ENCODE measurements at regions not wholly inside any gene's neighbourhood (a gene's known extent, or its start where the extent isn't known, plus 50 kb on each side); places are given as distances from the start of the nearest gene placed in this dataset.
"Not testable (repeated sequence)": the region's sequence is repeated elsewhere in the genome, so short reads cannot be mapped to it uniquely, and the experiment has no call there.

- intact Hi-C loops (cut with DNase I), result no loop called here
- no peak for DNase-seq (ENCODE audit: low spot score)
These were observed 1286.6 kb upstream of the ALCAM start for GRCh38 chr3:104080088-104080626.

GRCh38 chr3:104088738-104089137, 1278.0 kb upstream of the ALCAM start:
- intact Hi-C loops (cut with DNase I), result no loop called here
- no peak for DNase-seq (ENCODE audit: low spot score)

GRCh38 chr3:104089987-104090386, 1276.7 kb upstream of the ALCAM start:
- DNase-seq (ENCODE audit: low spot score); intact Hi-C loops (cut with DNase I): not testable (repeated sequence)

- no peak for DNase-seq (ENCODE audit: low spot score)
- intact Hi-C loops (cut with DNase I), result no loop called here
These were observed 1265.0 kb upstream of the ALCAM start for GRCh38 chr3:104101736-104102135.

- intact Hi-C loops (cut with DNase I), result no loop called here
- no peak for DNase-seq (ENCODE audit: low spot score)
These were observed 1264.3 kb upstream of the ALCAM start for GRCh38 chr3:104102386-104102785.

- no peak for DNase-seq (ENCODE audit: low spot score)
- intact Hi-C loops (cut with DNase I), result no loop called here
These were observed 1260.4 kb upstream of the ALCAM start for GRCh38 chr3:104106276-104106675.

GRCh38 chr3:104108522-104108921, 1258.2 kb upstream of the ALCAM start:
- DNase-seq (ENCODE audit: low spot score), result no peak
- intact Hi-C loops (cut with DNase I), result no loop called here

GRCh38 chr3:104126463-104126862, 1240.2 kb upstream of the ALCAM start:
- no peak for DNase-seq (ENCODE audit: low spot score)
- intact Hi-C loops (cut with DNase I), result no loop called here

GRCh38 chr3:104126864-104127553, 1239.7 kb upstream of the ALCAM start:
- DNase-seq (ENCODE audit: low spot score), result no peak
- intact Hi-C loops (cut with DNase I), result no loop called here

GRCh38 chr3:104127830-104128229, 1238.9 kb upstream of the ALCAM start:
- intact Hi-C loops (cut with DNase I), result no loop called here
- DNase-seq (ENCODE audit: low spot score), result no peak

- DNase-seq (ENCODE audit: low spot score), result no peak
These were observed 1233.9 kb upstream of the ALCAM start for GRCh38 chr3:104132566-104133403.

GRCh38 chr3:104133630-104134029, 1233.1 kb upstream of the ALCAM start:
- intact Hi-C loops (cut with DNase I), result no loop called here
- no peak for DNase-seq (ENCODE audit: low spot score)

More at GRCh38 chr3:104132566-104133403, 1233.9 kb upstream of the ALCAM start:
- intact Hi-C loops (cut with DNase I), result no loop called here

- intact Hi-C loops (cut with DNase I), result no loop called here
- no peak for DNase-seq (ENCODE audit: low spot score)
These were observed 1229.6 kb upstream of the ALCAM start for GRCh38 chr3:104137116-104137515.

GRCh38 chr3:104145164-104145563, 1221.5 kb upstream of the ALCAM start:
- intact Hi-C loops (cut with DNase I), result no loop called here
- no peak for DNase-seq (ENCODE audit: low spot score)

- DNase-seq (ENCODE audit: low spot score), result no peak
- intact Hi-C loops (cut with DNase I), result no loop called here
These were observed 1217.6 kb upstream of the ALCAM start for GRCh38 chr3:104149154-104149553.

- intact Hi-C loops (cut with DNase I), result no loop called here
- DNase-seq (ENCODE audit: low spot score), result no peak
These were observed 1216.0 kb upstream of the ALCAM start for GRCh38 chr3:104150724-104151123.

GRCh38 chr3:104154896-104155295, 1211.8 kb upstream of the ALCAM start:
- no peak for DNase-seq (ENCODE audit: low spot score)
- intact Hi-C loops (cut with DNase I), result no loop called here

- intact Hi-C loops (cut with DNase I), result no loop called here
- DNase-seq (ENCODE audit: low spot score), result no peak
These were observed 1200.8 kb upstream of the ALCAM start for GRCh38 chr3:104165866-104166265.

- no peak for DNase-seq (ENCODE audit: low spot score)
- intact Hi-C loops (cut with DNase I), result no loop called here
These were observed 1198.3 kb upstream of the ALCAM start for GRCh38 chr3:104168386-104168785.

- intact Hi-C loops (cut with DNase I), result no loop called here
- no peak for DNase-seq (ENCODE audit: low spot score)
These were observed 1191.0 kb upstream of the ALCAM start for GRCh38 chr3:104175696-104176095.

- intact Hi-C loops (cut with DNase I), result no loop called here
- no peak for DNase-seq (ENCODE audit: low spot score)
These were observed 1190.0 kb upstream of the ALCAM start for GRCh38 chr3:104176706-104177105.
